Neural progenitor cell (in vitro differentiated cells): ENCODE measurements at regions not wholly inside any gene's neighbourhood (a gene's known extent, or its start where the extent isn't known, plus 50 kb on each side); places are given as distances from the start of the nearest gene placed in this dataset.
"Not testable (repeated sequence)": the region's sequence is repeated elsewhere in the genome, so short reads cannot be mapped to it uniquely, and the experiment has no call there.

Experiments
- DNase-seq: peaks from one replicate; pipeline ENCODE4 v3.0.0-alpha.2; 2016; ENCODE audit warnings: low spot score
- H2AFZ ChIP-seq: fragments of 200-600 bp; sonication (generic); replicated peaks from 2 replicates; pipeline ENCODE4 v1.6.1; 2016; ENCODE audit warnings: antibody characterized with exemption
- H3F3A ChIP-seq: fragments of 200-600 bp; sonication (generic); 2 replicates; pipeline ENCODE4 v1.6.1; 2016; ENCODE audit warnings: antibody characterized with exemption, low read depth
- H3K27ac ChIP-seq: fragments of 200-600 bp; sonication (generic); 2 replicates; pipeline ENCODE4 v1.5.1; 2016; ENCODE audit warnings: mild to moderate bottlenecking
- H3K27me3 ChIP-seq: fragments of 200-600 bp; sonication (generic); 2 replicates; pipeline ENCODE4 v1.6.1; 2016; ENCODE audit warnings: mild to moderate bottlenecking, moderate library complexity
- H3K36me3 ChIP-seq: fragments of 200-600 bp; sonication (generic); 2 replicates; pipeline ENCODE4 v1.5.1; 2016
- H3K4me1 ChIP-seq: fragments of 200-600 bp; sonication (generic); 2 replicates; pipeline ENCODE4 v1.6.1; 2016; ENCODE audit warnings: mixed run types
- H3K4me2 ChIP-seq: fragments of 200-600 bp; sonication (generic); 2 replicates; pipeline ENCODE4 v1.6.1; 2016
- H3K4me3 ChIP-seq: fragments of 200-600 bp; sonication (generic); 2 replicates; pipeline ENCODE4 v1.5.1; 2016
- H3K79me2 ChIP-seq: fragments of 200-600 bp; sonication (generic); 2 replicates; pipeline ENCODE4 v1.6.1; 2016; ENCODE audit warnings: low read depth
- H3K9ac ChIP-seq: fragments of 200-600 bp; sonication (generic); 2 replicates; pipeline ENCODE4 v1.6.1; 2016
- H3K9me3 ChIP-seq: fragments of 200-600 bp; sonication (generic); 2 replicates; pipeline ENCODE4 v1.5.1; 2016; ENCODE audit warnings: low read depth
- H4K20me1 ChIP-seq: fragments of 200-600 bp; sonication (generic); 2 replicates; pipeline ENCODE4 v1.6.1; 2016; ENCODE audit warnings: low read depth
- H3K27ac Mint-ChIP-seq: 3 replicates; pipeline ENCODE4 v1.8.0; 2021; ENCODE audit warnings: mixed read lengths
- H3K27me3 Mint-ChIP-seq: 2 replicates; pipeline ENCODE4 v1.8.0; 2022; ENCODE audit warnings: low read depth, mild to moderate bottlenecking, inconsistent platforms, moderate library complexity, mixed read lengths; ENCODE audit not compliant: insufficient read depth
- H3K36me3 Mint-ChIP-seq: 3 replicates; pipeline ENCODE4 v1.8.0; 2021; ENCODE audit warnings: mixed read lengths
- H3K4me1 Mint-ChIP-seq: 3 replicates; pipeline ENCODE4 v1.8.0; 2021; ENCODE audit warnings: mixed read lengths
- H3K4me3 Mint-ChIP-seq: 3 replicates; pipeline ENCODE4 v1.8.0; 2021; ENCODE audit warnings: mild to moderate bottlenecking, moderate library complexity, mixed read lengths
- H3K9me3 Mint-ChIP-seq: 3 replicates; pipeline ENCODE4 v1.8.0; 2020; ENCODE audit warnings: mixed read lengths
- EZH2 ChIP-seq: fragments of 200-600 bp; sonication (generic); IDR thresholded peaks from 2 replicates; pipeline ENCODE4 v1.6.1; 2017; ENCODE audit warnings: antibody characterized with exemption, mild to moderate bottlenecking, moderate library complexity
- EZH2phosphoT487 ChIP-seq: fragments of 200-600 bp; sonication (generic); IDR thresholded peaks from 2 replicates; pipeline ENCODE4 v1.6.1; 2017; ENCODE audit warnings: antibody characterized with exemption
- TF ChIP-seq, protein P1 (sequence below): fragments of 200-600 bp; sonication (generic); IDR thresholded peaks from 2 replicates; pipeline ENCODE4 v1.5.1; 2017; ENCODE audit warnings: antibody characterized with exemption, mild to moderate bottlenecking

DNA sequence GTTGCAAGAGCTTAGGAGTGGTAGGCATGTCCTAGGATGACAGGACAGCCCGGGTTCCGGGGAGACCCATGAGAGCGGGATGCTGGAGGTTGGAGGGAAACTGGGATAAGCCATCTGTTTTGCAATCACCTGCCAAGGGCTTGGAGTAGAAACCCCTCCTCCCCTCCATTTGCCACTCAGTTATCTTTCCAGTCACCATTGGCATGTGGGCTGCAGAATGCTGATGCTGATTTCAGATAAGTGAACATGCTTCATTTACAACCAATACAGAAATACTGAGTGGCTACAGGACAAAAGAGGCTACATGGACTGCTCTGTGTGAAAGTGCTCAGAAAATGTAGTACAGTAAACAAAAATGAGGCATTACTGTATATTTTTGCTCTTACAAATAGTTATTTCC, 93.4 kb upstream of the KIF2A start:
- H4K20me1 ChIP-seq, result no peaks in the 10 kb centered on the region
- H2AFZ ChIP-seq, result no peak overlapping the region
- DNase-seq, result no peak
- no peak overlapping the region for H3K4me3 ChIP-seq
- H3F3A ChIP-seq, result no peaks in the 10 kb centered on the region
- H3K9me3 ChIP-seq, result no peaks in the 10 kb centered on the region
- no peak overlapping the region for H3K4me2 ChIP-seq
- Mint-ChIP-seq H3K36me3 (no peaks in the 10 kb centered on the region), H3K4me1 (peaks cover 4% of the 10 kb centered on the region), H3K9me3 (no peaks in the 10 kb centered on the region), H3K27me3 (peaks cover 4% of the 10 kb centered on the region), H3K27ac (no peak overlapping the region), H3K4me3 (no peak overlapping the region)
- H3K27ac ChIP-seq, result no peak overlapping the region
- H3K4me1 ChIP-seq, result peaks cover 7% of the 10 kb centered on the region
- H3K27me3 ChIP-seq, result no peaks in the 10 kb centered on the region
- H3K79me2 ChIP-seq, result no peaks in the 10 kb centered on the region
- TF ChIP-seq, protein P1, sequence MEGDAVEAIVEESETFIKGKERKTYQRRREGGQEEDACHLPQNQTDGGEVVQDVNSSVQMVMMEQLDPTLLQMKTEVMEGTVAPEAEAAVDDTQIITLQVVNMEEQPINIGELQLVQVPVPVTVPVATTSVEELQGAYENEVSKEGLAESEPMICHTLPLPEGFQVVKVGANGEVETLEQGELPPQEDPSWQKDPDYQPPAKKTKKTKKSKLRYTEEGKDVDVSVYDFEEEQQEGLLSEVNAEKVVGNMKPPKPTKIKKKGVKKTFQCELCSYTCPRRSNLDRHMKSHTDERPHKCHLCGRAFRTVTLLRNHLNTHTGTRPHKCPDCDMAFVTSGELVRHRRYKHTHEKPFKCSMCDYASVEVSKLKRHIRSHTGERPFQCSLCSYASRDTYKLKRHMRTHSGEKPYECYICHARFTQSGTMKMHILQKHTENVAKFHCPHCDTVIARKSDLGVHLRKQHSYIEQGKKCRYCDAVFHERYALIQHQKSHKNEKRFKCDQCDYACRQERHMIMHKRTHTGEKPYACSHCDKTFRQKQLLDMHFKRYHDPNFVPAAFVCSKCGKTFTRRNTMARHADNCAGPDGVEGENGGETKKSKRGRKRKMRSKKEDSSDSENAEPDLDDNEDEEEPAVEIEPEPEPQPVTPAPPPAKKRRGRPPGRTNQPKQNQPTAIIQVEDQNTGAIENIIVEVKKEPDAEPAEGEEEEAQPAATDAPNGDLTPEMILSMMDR, result no peak
- TF ChIP-seq EZH2, result no peak
- no peak for TF ChIP-seq EZH2phosphoT487
- no peaks in the 10 kb centered on the region for H3K36me3 ChIP-seq
- no peak overlapping the region for H3K9ac ChIP-seq

DNA sequence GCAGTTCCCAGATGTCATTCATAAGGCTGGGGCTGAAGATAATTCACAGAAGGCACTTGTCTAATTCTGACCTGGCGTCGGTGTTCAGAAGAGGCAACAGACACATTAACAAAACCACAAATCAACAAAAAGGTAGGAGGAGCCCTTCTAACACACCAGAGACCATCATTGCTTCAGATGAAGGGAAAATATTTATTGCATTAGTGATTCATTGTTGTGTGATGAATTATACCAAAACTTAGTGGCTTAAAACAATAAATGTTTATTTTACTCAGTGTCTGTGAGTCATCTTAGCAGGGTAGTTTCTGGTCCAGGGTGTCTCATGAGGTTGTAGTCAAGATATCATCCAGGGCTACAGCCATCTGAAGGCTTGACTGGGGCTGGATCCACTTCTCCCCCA, 91.3 kb upstream of the KIF2A start:
- no peak for TF ChIP-seq EZH2phosphoT487
- no peak for TF ChIP-seq EZH2
- TF ChIP-seq, protein P1, result no peak
- no peaks in the 10 kb centered on the region for H3K9me3 ChIP-seq
- no peaks in the 10 kb centered on the region for H3K79me2 ChIP-seq
- no peaks in the 10 kb centered on the region for H4K20me1 ChIP-seq
- Mint-ChIP-seq H3K27me3 (peaks cover 4% of the 10 kb centered on the region), H3K4me3 (no peak overlapping the region), H3K4me1 (no peaks in the 10 kb centered on the region), H3K36me3 (no peaks in the 10 kb centered on the region), H3K9me3 (no peaks in the 10 kb centered on the region), H3K27ac (no peak overlapping the region)
- DNase-seq, result no peak
- no peak overlapping the region for H2AFZ ChIP-seq
- no peaks in the 10 kb centered on the region for H3K36me3 ChIP-seq
- H3K4me1 ChIP-seq, result no peaks in the 10 kb centered on the region
- no peak overlapping the region for H3K4me3 ChIP-seq
- no peaks in the 10 kb centered on the region for H3F3A ChIP-seq
- H3K9ac ChIP-seq, result no peak overlapping the region
- no peak overlapping the region for H3K4me2 ChIP-seq
- no peaks in the 10 kb centered on the region for H3K27me3 ChIP-seq
- H3K27ac ChIP-seq, result no peak overlapping the region

DNA sequence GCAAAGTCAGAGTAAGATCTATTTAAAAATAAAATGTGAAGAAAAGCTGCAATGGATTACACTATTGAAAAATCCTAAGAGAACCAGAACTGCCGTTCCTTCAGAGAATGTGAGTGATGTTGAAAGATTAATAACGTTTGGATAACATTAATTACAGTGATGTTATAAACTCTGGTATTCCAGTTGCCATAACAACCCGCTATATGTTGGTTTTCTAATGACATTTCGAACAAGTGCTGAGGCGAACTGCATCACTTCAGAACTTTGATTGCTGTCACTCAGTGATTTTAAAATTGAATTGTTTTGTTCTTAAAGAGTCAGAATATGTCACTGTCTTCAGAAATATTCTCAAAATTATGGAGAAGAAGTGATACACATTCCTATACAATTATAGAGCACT, 89.4 kb upstream of the KIF2A start:
- not testable (repeated sequence) for H3F3A ChIP-seq, H3K27ac ChIP-seq, H3K9ac ChIP-seq, H3K27me3 ChIP-seq, H3K9me3 Mint-ChIP-seq, H3K4me2 ChIP-seq, H3K27ac Mint-ChIP-seq, H3K4me3 Mint-ChIP-seq, H3K4me1 Mint-ChIP-seq, H3K9me3 ChIP-seq, H3K4me1 ChIP-seq, H3K27me3 Mint-ChIP-seq, H3K36me3 Mint-ChIP-seq, H3K36me3 ChIP-seq, DNase-seq, H3K4me3 ChIP-seq, H3K79me2 ChIP-seq, H2AFZ ChIP-seq, H4K20me1 ChIP-seq

DNA sequence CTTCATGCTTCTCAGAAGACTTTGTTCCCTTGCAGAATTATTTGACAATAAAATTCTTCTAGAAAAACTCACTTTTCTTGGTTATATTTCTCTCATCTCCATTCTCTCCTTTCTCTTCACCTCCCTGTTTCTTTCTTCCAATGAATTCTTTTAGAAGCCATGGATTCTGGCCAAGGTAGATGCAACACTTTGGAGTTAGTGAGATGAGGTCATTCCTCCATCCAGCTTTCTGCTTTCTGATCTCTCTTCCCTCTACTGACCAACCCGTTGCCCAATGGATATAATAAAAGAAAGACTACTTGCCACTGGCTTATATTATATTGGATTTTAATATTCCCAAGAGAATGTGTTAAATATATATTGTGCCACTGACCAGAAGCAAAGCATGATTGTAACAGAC, 88.9 kb upstream of the KIF2A start:
- not testable (repeated sequence) for H3K9me3 Mint-ChIP-seq, H3K4me1 Mint-ChIP-seq, H3K36me3 ChIP-seq, H3K4me2 ChIP-seq, H3K4me3 ChIP-seq, H3K79me2 ChIP-seq, DNase-seq, H3K9me3 ChIP-seq, H4K20me1 ChIP-seq, H3K27ac Mint-ChIP-seq, H3F3A ChIP-seq, H3K4me1 ChIP-seq, H3K27me3 ChIP-seq, H3K27ac ChIP-seq, H2AFZ ChIP-seq, H3K27me3 Mint-ChIP-seq, H3K36me3 Mint-ChIP-seq, H3K4me3 Mint-ChIP-seq, H3K9ac ChIP-seq

DNA sequence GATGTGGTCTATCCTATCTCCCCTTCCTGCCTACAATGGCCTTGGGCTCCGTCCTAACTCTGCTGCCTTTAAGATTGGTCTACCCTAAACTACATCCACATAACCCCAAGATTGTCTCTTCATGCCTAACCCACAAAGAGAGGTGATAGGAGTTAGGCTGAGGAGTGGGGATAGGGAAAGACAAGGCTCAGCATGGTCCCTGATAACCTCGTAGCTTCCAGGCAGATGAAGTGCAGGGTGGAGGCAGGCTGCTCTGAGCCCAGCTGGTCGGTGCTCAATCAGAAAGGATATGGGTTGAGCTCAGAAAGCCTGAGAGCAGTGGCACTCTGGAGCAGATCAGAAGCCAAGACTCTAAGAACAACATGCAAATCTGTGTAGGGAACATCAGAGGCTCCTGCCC, 87.1 kb upstream of the KIF2A start:
- H3K27ac Mint-ChIP-seq, H3K36me3 ChIP-seq, H4K20me1 ChIP-seq, H3K4me3 ChIP-seq, H3F3A ChIP-seq, H3K9me3 Mint-ChIP-seq, H3K79me2 ChIP-seq, H3K4me3 Mint-ChIP-seq, H3K9ac ChIP-seq, H3K27me3 ChIP-seq, H3K4me1 ChIP-seq, H3K9me3 ChIP-seq, H3K27ac ChIP-seq, H3K4me1 Mint-ChIP-seq, H3K36me3 Mint-ChIP-seq, H3K4me2 ChIP-seq, DNase-seq, H3K27me3 Mint-ChIP-seq: not testable (repeated sequence)
- H2AFZ ChIP-seq, result peak overlapping the region; percentile 34

DNA sequence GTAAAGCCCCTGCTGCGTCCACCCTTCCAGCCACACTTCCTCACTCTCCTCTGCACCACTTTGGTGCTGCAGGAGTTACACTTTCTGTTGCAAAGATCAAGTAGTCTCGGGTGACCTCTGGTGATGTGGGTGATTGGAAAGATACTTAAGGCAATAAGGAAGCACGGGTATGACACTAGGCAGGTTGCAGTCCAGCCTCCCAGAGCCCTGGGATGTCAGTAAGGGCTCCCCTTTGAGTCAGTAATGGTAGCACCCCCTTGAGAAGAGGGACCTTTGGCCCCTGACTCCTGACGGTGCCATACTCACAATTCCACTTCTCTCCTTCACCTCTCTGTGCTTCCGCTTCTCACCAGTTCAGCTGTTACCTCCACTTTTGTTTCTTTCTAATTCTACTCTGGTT, 84.1 kb upstream of the KIF2A start:
- H3K9ac ChIP-seq, H3K27ac Mint-ChIP-seq, H3K36me3 ChIP-seq, H4K20me1 ChIP-seq, H3K4me1 Mint-ChIP-seq, H3K4me2 ChIP-seq, H3K9me3 ChIP-seq, H3K4me1 ChIP-seq, H3F3A ChIP-seq, H3K9me3 Mint-ChIP-seq, H3K27ac ChIP-seq, H3K4me3 Mint-ChIP-seq, DNase-seq, H3K27me3 Mint-ChIP-seq, H3K4me3 ChIP-seq, H3K27me3 ChIP-seq, H3K79me2 ChIP-seq, H3K36me3 Mint-ChIP-seq: not testable (repeated sequence)
- H2AFZ ChIP-seq, result peak overlapping the region; percentile 42

DNA sequence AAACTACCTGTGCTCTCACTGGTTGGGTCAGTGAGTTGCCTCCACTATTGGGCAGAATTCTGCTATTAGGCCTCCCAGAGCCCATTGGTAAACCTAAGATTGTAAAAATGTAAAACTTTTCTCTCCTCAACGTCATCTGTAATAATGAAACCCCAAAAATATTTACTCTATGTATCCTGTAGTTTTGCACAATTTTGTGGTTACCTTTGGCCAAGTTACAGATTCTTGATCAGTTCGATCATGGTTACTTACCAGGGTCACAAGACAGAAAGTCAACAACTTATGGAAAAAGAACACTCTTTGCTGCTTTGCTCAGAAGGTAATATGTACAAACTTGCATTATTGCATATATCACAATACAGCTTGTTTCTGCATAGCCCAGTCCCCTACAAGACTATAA, 83.7 kb upstream of the KIF2A start:
- not testable (repeated sequence) for H3K27ac Mint-ChIP-seq, H3K4me3 ChIP-seq, H2AFZ ChIP-seq, H3K4me3 Mint-ChIP-seq, H3K4me1 Mint-ChIP-seq, H3K9ac ChIP-seq, H3K27me3 Mint-ChIP-seq, H3F3A ChIP-seq, H3K27ac ChIP-seq, H3K36me3 ChIP-seq, H3K9me3 Mint-ChIP-seq, H4K20me1 ChIP-seq, H3K4me1 ChIP-seq, H3K36me3 Mint-ChIP-seq, DNase-seq, H3K4me2 ChIP-seq, H3K27me3 ChIP-seq, H3K79me2 ChIP-seq, H3K9me3 ChIP-seq
